HEK293 (cell line): ENCODE measurements at regions not wholly inside any gene's neighbourhood (a gene's known extent, or its start where the extent isn't known, plus 50 kb on each side); places are given as distances from the start of the nearest gene placed in this dataset.

Source experiments
- CTCF ChIA-PET: fragments of 350-600 bp; formaldehyde crosslinking; extraction: SDS; loops from one replicate; lab custom pipeline; 2021; ENCODE audit warnings: antibody characterized with exemption; lab: Yijun Ruan, JAX
- POLR2A ChIA-PET: fragments of 300-600 bp; formaldehyde crosslinking; extraction: SDS; loops from one replicate; lab custom pipeline; 2020; ENCODE audit warnings: antibody characterized with exemption, inconsistent platforms; lab: Yijun Ruan, JAX
- H3K27ac ChIP-seq: fragments of 200-500 bp; sonication (Bioruptor generic); 2 replicates; pipeline ENCODE4 v1.5.1; 2014; ENCODE audit warnings: low read depth, low read length, control low read depth, inconsistent platforms; ENCODE audit errors: extremely low read depth
- H3K36me3 ChIP-seq, 2 experiments: fragments of 200-500 bp in 1 of 2; sonication (Bioruptor generic) in 1 of 2; 1 replicate in 1 of 2; 2 replicates in 1 of 2; pipeline ENCODE4 v1.5.1; 2014 to 2017; ENCODE audit warnings: inconsistent platforms in 2 of 2, low read length in 2 of 2; ENCODE audit not compliant: control insufficient read depth in 2 of 2, insufficient read depth in 1 of 2
- H3K4me1 ChIP-seq: fragments of 200-500 bp; sonication (Bioruptor generic); 2 replicates; pipeline ENCODE4 v1.5.1; 2014; ENCODE audit warnings: mild to moderate bottlenecking, low read length, inconsistent platforms; ENCODE audit not compliant: control insufficient read depth, insufficient read depth
- H3K4me3 ChIP-seq: 2 replicates; pipeline ENCODE4 v1.5.1; 2011; ENCODE audit warnings: low read depth, mild to moderate bottlenecking, control low read depth, low read length, moderate library complexity
- H3K9me3 ChIP-seq: fragments of 200-500 bp; sonication (Bioruptor generic); 2 replicates; pipeline ENCODE4 v1.5.1; 2014; ENCODE audit warnings: low read depth, low read length, inconsistent platforms; ENCODE audit not compliant: control insufficient read depth, insufficient read depth
- EGR2 ChIP-seq: fragments of 450-650 bp; formaldehyde crosslinking; IDR thresholded peaks from 2 replicates; pipeline ENCODE4 v1.5.1; 2016; ENCODE audit warnings: low read depth, missing biosample characterization, missing genetic modification characterization
- GLIS2 ChIP-seq: fragments of 450-650 bp; formaldehyde crosslinking; IDR thresholded peaks from 2 replicates; pipeline ENCODE4 v1.5.1; 2016; ENCODE audit warnings: missing biosample characterization, missing genetic modification characterization
- HOXC10 ChIP-seq: sonication (generic); formaldehyde crosslinking; IDR thresholded peaks from 2 replicates; pipeline ENCODE4 v1.8.1; 2023; ENCODE audit warnings: mild to moderate bottlenecking, missing genetic modification reagents
- REPIN1 ChIP-seq: fragments of 450-650 bp; formaldehyde crosslinking; IDR thresholded peaks from 2 replicates; pipeline ENCODE4 v1.5.1; 2017; ENCODE audit warnings: missing biosample characterization, missing genetic modification characterization, low read depth
- SALL2 ChIP-seq: fragments of 450-650 bp; formaldehyde crosslinking; IDR thresholded peaks from 2 replicates; pipeline ENCODE4 v1.5.0; 2017; ENCODE audit warnings: missing biosample characterization, mild to moderate bottlenecking, missing genetic modification characterization, borderline replicate concordance
- ZNF114 ChIP-seq: fragments of 450-650 bp; formaldehyde crosslinking; IDR thresholded peaks from 2 replicates; pipeline ENCODE4 v1.5.0; 2017; ENCODE audit warnings: missing biosample characterization, missing genetic modification characterization
- ZNF138 ChIP-seq: fragments of 450-650 bp; formaldehyde crosslinking; IDR thresholded peaks from 2 replicates; pipeline ENCODE4 v1.5.1; 2016; ENCODE audit warnings: missing biosample characterization, missing genetic modification characterization, borderline replicate concordance
- ZNF19 ChIP-seq: fragments of 450-650 bp; formaldehyde crosslinking; IDR thresholded peaks from 2 replicates; pipeline ENCODE4; 2016; ENCODE audit warnings: missing biosample characterization, missing genetic modification characterization, low read depth
- ZNF24 ChIP-seq: fragments of 450-650 bp; formaldehyde crosslinking; IDR thresholded peaks from 2 replicates; pipeline ENCODE4 v1.5.1; 2016; ENCODE audit warnings: missing biosample characterization, missing genetic modification characterization
- ZNF426 ChIP-seq: fragments of 450-650 bp; formaldehyde crosslinking; IDR thresholded peaks from 2 replicates; pipeline ENCODE4 v1.5.1; 2017; ENCODE audit warnings: missing biosample characterization, missing genetic modification characterization, mild to moderate bottlenecking, inconsistent platforms, moderate library complexity
- ZNF654 ChIP-seq: fragments of 450-650 bp; formaldehyde crosslinking; IDR thresholded peaks from 2 replicates; pipeline ENCODE4 v1.5.1; 2016; ENCODE audit warnings: low read depth, missing biosample characterization, missing genetic modification characterization
- ZNF701 ChIP-seq: fragments of 450-650 bp; formaldehyde crosslinking; IDR thresholded peaks from 2 replicates; pipeline ENCODE4 v1.5.1; 2016; ENCODE audit warnings: missing biosample characterization, missing genetic modification characterization
- TF ChIP-seq, protein P1 (sequence below): fragments of 450-650 bp; IDR thresholded peaks from 2 replicates; pipeline ENCODE4 v1.5.1; 2018; ENCODE audit warnings: missing biosample characterization, mild to moderate bottlenecking, missing genetic modification characterization
- TF ChIP-seq, protein P2 (sequence below): fragments of 450-650 bp; formaldehyde crosslinking; IDR thresholded peaks from 2 replicates; pipeline ENCODE4 v1.5.1; 2016; ENCODE audit warnings: missing biosample characterization, missing genetic modification characterization
- TF ChIP-seq, protein P3 (sequence below): fragments of 450-650 bp; formaldehyde crosslinking; IDR thresholded peaks from 2 replicates; pipeline ENCODE4 v1.5.1; 2017; ENCODE audit warnings: missing biosample characterization, missing genetic modification characterization
- TF ChIP-seq, protein P4 (sequence below): fragments of 450-650 bp; formaldehyde crosslinking; IDR thresholded peaks from 2 replicates; pipeline ENCODE4 v1.5.1; 2016; ENCODE audit warnings: missing biosample characterization, missing genetic modification characterization
- TF ChIP-seq, protein P5 (sequence below): fragments of 450-650 bp; formaldehyde crosslinking; conservative IDR thresholded peaks from 2 replicates; pipeline ENCODE4 v1.5.1; 2016; ENCODE audit warnings: low read depth, missing biosample characterization, missing genetic modification characterization
- TF ChIP-seq, protein P6 (sequence below): fragments of 450-650 bp; formaldehyde crosslinking; IDR thresholded peaks from 2 replicates; pipeline ENCODE4 v1.5.1; 2016; ENCODE audit warnings: missing biosample characterization, missing genetic modification characterization, borderline replicate concordance
- TF ChIP-seq, protein P7 (sequence below): fragments of 450-650 bp; formaldehyde crosslinking; optimal IDR thresholded peaks from 2 replicates; pipeline ENCODE3; 2016; ENCODE audit warnings: missing biosample characterization, mild to moderate bottlenecking, missing genetic modification characterization

DNA sequence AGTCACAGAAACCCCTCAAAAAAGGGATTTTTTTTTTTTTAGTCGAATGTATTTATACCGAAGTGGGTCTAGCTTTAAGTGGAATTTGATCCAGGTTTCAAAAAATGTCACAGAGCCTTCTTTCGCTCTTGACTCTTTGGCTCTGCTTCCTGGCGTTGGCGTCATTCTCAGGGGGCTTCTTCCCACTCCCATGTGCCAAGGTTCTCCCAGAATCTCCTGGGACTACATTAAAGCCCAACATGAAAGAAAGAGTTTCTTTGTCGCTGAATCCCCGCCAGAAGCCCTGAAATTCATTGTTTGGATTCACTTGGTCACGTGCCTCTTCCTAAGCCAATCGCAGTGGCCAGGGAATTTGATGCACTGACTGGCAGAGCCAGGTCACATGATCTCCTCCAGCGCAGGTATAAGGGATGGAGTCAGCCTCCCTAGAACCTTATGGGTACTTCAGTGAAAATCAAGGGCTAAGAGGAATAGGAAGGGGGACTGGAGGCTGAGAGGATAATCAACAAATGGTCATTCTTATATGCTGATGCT is 101.2 kb downstream of the RPS24 start:
- POLR2A ChIA-PET = no interaction called here
- TF ChIP-seq, protein P1, sequence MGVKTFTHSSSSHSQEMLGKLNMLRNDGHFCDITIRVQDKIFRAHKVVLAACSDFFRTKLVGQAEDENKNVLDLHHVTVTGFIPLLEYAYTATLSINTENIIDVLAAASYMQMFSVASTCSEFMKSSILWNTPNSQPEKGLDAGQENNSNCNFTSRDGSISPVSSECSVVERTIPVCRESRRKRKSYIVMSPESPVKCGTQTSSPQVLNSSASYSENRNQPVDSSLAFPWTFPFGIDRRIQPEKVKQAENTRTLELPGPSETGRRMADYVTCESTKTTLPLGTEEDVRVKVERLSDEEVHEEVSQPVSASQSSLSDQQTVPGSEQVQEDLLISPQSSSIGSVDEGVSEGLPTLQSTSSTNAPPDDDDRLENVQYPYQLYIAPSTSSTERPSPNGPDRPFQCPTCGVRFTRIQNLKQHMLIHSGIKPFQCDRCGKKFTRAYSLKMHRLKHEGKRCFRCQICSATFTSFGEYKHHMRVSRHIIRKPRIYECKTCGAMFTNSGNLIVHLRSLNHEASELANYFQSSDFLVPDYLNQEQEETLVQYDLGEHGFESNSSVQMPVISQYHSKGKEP (tag by site-specific recombination) = no peak
- no peak for TF ChIP-seq ZNF138 (tag by site-specific recombination)
- no peak for TF ChIP-seq GLIS2
- TF ChIP-seq ZNF654 = no peak
- no peak for TF ChIP-seq ZNF426
- TF ChIP-seq, protein P2, sequence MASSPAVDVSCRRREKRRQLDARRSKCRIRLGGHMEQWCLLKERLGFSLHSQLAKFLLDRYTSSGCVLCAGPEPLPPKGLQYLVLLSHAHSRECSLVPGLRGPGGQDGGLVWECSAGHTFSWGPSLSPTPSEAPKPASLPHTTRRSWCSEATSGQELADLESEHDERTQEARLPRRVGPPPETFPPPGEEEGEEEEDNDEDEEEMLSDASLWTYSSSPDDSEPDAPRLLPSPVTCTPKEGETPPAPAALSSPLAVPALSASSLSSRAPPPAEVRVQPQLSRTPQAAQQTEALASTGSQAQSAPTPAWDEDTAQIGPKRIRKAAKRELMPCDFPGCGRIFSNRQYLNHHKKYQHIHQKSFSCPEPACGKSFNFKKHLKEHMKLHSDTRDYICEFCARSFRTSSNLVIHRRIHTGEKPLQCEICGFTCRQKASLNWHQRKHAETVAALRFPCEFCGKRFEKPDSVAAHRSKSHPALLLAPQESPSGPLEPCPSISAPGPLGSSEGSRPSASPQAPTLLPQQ = no peak
- TF ChIP-seq, protein P3, sequence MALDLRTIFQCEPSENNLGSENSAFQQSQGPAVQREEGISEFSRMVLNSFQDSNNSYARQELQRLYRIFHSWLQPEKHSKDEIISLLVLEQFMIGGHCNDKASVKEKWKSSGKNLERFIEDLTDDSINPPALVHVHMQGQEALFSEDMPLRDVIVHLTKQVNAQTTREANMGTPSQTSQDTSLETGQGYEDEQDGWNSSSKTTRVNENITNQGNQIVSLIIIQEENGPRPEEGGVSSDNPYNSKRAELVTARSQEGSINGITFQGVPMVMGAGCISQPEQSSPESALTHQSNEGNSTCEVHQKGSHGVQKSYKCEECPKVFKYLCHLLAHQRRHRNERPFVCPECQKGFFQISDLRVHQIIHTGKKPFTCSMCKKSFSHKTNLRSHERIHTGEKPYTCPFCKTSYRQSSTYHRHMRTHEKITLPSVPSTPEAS (tag by site-specific recombination) = no peak
- TF ChIP-seq, protein P4, sequence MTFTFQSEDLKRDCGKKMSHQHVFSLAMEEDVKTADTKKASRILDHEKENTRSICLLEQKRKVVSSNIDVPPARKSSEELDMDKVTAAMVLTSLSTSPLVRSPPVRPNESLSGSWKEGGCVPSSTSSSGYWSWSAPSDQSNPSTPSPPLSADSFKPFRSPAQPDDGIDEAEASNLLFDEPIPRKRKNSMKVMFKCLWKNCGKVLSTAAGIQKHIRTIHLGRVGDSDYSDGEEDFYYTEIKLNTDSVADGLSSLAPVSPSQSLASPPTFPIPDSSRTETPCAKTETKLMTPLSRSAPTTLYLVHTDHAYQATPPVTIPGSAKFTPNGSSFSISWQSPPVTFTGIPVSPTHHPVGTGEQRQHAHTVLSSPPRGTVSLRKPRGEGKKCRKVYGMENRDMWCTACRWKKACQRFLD (tag by site-specific recombination) = no peak
- TF ChIP-seq ZNF19 = no peak
- TF ChIP-seq, protein P5, sequence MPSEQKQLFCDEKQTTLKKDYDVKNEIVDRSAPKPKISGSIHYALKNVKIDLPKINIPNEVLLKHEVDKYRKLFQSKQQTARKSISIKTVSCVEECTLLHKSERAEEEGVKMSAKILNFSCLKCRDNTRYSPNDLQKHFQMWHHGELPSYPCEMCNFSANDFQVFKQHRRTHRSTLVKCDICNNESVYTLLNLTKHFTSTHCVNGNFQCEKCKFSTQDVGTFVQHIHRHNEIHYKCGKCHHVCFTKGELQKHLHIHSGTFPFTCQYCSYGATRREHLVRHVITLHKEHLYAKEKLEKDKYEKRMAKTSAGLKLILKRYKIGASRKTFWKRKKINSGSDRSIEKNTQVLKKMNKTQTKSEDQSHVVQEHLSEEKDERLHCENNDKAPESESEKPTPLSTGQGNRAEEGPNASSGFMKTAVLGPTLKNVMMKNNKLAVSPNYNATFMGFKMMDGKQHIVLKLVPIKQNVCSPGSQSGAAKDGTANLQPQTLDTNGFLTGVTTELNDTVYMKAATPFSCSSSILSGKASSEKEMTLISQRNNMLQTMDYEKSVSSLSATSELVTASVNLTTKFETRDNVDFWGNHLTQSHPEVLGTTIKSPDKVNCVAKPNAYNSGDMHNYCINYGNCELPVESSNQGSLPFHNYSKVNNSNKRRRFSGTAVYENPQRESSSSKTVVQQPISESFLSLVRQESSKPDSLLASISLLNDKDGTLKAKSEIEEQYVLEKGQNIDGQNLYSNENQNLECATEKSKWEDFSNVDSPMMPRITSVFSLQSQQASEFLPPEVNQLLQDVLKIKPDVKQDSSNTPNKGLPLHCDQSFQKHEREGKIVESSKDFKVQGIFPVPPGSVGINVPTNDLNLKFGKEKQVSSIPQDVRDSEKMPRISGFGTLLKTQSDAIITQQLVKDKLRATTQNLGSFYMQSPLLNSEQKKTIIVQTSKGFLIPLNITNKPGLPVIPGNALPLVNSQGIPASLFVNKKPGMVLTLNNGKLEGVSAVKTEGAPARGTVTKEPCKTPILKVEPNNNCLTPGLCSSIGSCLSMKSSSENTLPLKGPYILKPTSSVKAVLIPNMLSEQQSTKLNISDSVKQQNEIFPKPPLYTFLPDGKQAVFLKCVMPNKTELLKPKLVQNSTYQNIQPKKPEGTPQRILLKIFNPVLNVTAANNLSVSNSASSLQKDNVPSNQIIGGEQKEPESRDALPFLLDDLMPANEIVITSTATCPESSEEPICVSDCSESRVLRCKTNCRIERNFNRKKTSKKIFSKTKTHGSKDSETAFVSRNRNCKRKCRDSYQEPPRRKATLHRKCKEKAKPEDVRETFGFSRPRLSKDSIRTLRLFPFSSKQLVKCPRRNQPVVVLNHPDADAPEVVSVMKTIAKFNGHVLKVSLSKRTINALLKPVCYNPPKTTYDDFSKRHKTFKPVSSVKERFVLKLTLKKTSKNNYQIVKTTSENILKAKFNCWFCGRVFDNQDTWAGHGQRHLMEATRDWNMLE (tag by site-specific recombination) = no peak
- TF ChIP-seq ZNF114 (tag by site-specific recombination) = no peak
- TF ChIP-seq, protein P6, sequence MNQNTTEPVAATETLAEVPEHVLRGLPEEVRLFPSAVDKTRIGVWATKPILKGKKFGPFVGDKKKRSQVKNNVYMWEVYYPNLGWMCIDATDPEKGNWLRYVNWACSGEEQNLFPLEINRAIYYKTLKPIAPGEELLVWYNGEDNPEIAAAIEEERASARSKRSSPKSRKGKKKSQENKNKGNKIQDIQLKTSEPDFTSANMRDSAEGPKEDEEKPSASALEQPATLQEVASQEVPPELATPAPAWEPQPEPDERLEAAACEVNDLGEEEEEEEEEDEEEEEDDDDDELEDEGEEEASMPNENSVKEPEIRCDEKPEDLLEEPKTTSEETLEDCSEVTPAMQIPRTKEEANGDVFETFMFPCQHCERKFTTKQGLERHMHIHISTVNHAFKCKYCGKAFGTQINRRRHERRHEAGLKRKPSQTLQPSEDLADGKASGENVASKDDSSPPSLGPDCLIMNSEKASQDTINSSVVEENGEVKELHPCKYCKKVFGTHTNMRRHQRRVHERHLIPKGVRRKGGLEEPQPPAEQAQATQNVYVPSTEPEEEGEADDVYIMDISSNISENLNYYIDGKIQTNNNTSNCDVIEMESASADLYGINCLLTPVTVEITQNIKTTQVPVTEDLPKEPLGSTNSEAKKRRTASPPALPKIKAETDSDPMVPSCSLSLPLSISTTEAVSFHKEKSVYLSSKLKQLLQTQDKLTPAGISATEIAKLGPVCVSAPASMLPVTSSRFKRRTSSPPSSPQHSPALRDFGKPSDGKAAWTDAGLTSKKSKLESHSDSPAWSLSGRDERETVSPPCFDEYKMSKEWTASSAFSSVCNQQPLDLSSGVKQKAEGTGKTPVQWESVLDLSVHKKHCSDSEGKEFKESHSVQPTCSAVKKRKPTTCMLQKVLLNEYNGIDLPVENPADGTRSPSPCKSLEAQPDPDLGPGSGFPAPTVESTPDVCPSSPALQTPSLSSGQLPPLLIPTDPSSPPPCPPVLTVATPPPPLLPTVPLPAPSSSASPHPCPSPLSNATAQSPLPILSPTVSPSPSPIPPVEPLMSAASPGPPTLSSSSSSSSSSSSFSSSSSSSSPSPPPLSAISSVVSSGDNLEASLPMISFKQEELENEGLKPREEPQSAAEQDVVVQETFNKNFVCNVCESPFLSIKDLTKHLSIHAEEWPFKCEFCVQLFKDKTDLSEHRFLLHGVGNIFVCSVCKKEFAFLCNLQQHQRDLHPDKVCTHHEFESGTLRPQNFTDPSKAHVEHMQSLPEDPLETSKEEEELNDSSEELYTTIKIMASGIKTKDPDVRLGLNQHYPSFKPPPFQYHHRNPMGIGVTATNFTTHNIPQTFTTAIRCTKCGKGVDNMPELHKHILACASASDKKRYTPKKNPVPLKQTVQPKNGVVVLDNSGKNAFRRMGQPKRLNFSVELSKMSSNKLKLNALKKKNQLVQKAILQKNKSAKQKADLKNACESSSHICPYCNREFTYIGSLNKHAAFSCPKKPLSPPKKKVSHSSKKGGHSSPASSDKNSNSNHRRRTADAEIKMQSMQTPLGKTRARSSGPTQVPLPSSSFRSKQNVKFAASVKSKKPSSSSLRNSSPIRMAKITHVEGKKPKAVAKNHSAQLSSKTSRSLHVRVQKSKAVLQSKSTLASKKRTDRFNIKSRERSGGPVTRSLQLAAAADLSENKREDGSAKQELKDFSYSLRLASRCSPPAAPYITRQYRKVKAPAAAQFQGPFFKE (tag by site-specific recombination) = no peak
- no peak for TF ChIP-seq ZNF24 (tag by site-specific recombination)
- TF ChIP-seq ZNF701 = no peak
- TF ChIP-seq EGR2 (tag by site-specific recombination) = no peak
- no peak for TF ChIP-seq HOXC10 (CRISPR knock-in tag)
- TF ChIP-seq, protein P7, sequence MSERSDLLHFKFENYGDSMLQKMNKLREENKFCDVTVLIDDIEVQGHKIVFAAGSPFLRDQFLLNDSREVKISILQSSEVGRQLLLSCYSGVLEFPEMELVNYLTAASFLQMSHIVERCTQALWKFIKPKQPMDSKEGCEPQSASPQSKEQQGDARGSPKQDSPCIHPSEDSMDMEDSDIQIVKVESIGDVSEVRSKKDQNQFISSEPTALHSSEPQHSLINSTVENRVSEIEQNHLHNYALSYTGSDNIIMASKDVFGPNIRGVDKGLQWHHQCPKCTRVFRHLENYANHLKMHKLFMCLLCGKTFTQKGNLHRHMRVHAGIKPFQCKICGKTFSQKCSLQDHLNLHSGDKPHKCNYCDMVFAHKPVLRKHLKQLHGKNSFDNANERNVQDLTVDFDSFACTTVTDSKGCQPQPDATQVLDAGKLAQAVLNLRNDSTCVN = no peak
- no peak for TF ChIP-seq REPIN1 (tag by site-specific recombination)
- no peak for TF ChIP-seq SALL2 (tag by site-specific recombination)
- CTCF ChIA-PET = interaction anchor here (1.1 kb wide), 1 partner anchor 21 kb away, joined by 4 read pairs; no protein-coding TSS in a partner anchor

More for the DNA sequence above, 101.2 kb downstream of the RPS24 start:
- Histone ChIP-seq H3K4me3 (no peak overlapping the region), H3K36me3 (no peaks in the 10 kb centered on the region), H3K9me3 (no peaks in the 10 kb centered on the region), H3K4me1 (no peaks in the 10 kb centered on the region), H3K27ac (no peak overlapping the region)
